ENCODE measurements at regions not wholly inside any gene's neighbourhood (a gene's known extent, or its start where the extent isn't known, plus 50 kb on each side); places are given as distances from the start of the nearest gene placed in this dataset.

- TF ChIP-seq MTF1 (CRISPR knock-in tag; IDR thresholded peaks at IDR 0.05) (no peak), CEBPB (IDR thresholded peaks at IDR 0.05; ENCODE audit: borderline replicate concordance, low read depth, low read length) (no peak), CTCF (CRISPR knock-in tag; IDR thresholded peaks at IDR 0.05) (no peak), PHF21A (CRISPR knock-in tag; IDR thresholded peaks at IDR 0.05) (no peak), GMEB1 (CRISPR knock-in tag; IDR thresholded peaks at IDR 0.05; ENCODE audit: borderline replicate concordance) (no peak), POGZ (CRISPR knock-in tag; IDR thresholded peaks at IDR 0.05) (no peak), GFI1 (CRISPR knock-in tag; IDR thresholded peaks at IDR 0.05; ENCODE audit: borderline replicate concordance) (no peak), ZFX (CRISPR knock-in tag; IDR thresholded peaks at IDR 0.05; ENCODE audit: low read depth) (no peak), GABPA (IDR thresholded peaks at IDR 0.05; ENCODE audit: low read depth, low read length) (no peak), GABPA (CRISPR knock-in tag; IDR thresholded peaks at IDR 0.05; ENCODE audit: low read depth) (no peak)
Observed at GRCh38 chr4:182017038-182017437, 226.2 kb upstream of the TENM3 start.

Data from HepG2 (cell line).